Esophagus muscularis mucosa (tissue), 3 donors: ENCODE measurements at regions not wholly inside any gene's neighbourhood (a gene's known extent, or its start where the extent isn't known, plus 50 kb on each side); places are given as distances from the start of the nearest gene placed in this dataset.

Source experiments
- POLR2A ChIP-seq: fragments of 450-650 bp; IDR thresholded peaks from one replicate; pipeline ENCODE4 v1.6.1; 2017; ENCODE audit warnings: antibody characterized with exemption, moderate library complexity, mild to moderate bottlenecking, low read depth
- TF ChIP-seq, protein P1 (sequence below), 3 experiments: fragments of 200-600 bp in 2 of 3; fragments of 450-650 bp in 1 of 3; sonication (generic) in 2 of 3; IDR thresholded peaks; one replicate each; pipeline ENCODE4 v1.5.1; 2017 to 2019; ENCODE audit warnings: antibody characterized with exemption in 3 of 3, mild to moderate bottlenecking in 2 of 3, moderate library complexity in 1 of 3

- TF ChIP-seq, protein P1, sequence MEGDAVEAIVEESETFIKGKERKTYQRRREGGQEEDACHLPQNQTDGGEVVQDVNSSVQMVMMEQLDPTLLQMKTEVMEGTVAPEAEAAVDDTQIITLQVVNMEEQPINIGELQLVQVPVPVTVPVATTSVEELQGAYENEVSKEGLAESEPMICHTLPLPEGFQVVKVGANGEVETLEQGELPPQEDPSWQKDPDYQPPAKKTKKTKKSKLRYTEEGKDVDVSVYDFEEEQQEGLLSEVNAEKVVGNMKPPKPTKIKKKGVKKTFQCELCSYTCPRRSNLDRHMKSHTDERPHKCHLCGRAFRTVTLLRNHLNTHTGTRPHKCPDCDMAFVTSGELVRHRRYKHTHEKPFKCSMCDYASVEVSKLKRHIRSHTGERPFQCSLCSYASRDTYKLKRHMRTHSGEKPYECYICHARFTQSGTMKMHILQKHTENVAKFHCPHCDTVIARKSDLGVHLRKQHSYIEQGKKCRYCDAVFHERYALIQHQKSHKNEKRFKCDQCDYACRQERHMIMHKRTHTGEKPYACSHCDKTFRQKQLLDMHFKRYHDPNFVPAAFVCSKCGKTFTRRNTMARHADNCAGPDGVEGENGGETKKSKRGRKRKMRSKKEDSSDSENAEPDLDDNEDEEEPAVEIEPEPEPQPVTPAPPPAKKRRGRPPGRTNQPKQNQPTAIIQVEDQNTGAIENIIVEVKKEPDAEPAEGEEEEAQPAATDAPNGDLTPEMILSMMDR (IDR thresholded peaks at IDR 0.05) = no peak
- no peak for TF ChIP-seq POLR2A
Measured at GRCh38 chr5:91770400-91770799, 387.3 kb upstream of the ARRDC3 start.
